ENCODE measurements at regions not wholly inside any gene's neighbourhood (a gene's known extent, or its start where the extent isn't known, plus 50 kb on each side); places are given as distances from the start of the nearest gene placed in this dataset.

GRCh38 chr5:90109285-90109684 lies 300.3 kb downstream of the CETN3 start:
- TF ChIP-seq, protein P1, sequence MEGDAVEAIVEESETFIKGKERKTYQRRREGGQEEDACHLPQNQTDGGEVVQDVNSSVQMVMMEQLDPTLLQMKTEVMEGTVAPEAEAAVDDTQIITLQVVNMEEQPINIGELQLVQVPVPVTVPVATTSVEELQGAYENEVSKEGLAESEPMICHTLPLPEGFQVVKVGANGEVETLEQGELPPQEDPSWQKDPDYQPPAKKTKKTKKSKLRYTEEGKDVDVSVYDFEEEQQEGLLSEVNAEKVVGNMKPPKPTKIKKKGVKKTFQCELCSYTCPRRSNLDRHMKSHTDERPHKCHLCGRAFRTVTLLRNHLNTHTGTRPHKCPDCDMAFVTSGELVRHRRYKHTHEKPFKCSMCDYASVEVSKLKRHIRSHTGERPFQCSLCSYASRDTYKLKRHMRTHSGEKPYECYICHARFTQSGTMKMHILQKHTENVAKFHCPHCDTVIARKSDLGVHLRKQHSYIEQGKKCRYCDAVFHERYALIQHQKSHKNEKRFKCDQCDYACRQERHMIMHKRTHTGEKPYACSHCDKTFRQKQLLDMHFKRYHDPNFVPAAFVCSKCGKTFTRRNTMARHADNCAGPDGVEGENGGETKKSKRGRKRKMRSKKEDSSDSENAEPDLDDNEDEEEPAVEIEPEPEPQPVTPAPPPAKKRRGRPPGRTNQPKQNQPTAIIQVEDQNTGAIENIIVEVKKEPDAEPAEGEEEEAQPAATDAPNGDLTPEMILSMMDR (IDR thresholded peaks at IDR 0.05; ENCODE audit: extremely low read depth in 1 of 2, insufficient read depth in 1 of 2, low read depth in 1 of 2, low read length in 2 of 2), result no peak
- TF ChIP-seq EZH2 (IDR thresholded peaks at IDR 0.05; ENCODE audit: borderline replicate concordance, low read depth, low read length, severe bottlenecking) (no peak), MYC (IDR thresholded peaks at IDR 0.05; ENCODE audit: low read depth, low read length) (no peak), FOS (IDR thresholded peaks at IDR 0.05; ENCODE audit: borderline replicate concordance, insufficient read depth, low read length) (no peak), MAX (IDR thresholded peaks at IDR 0.05; ENCODE audit: insufficient read depth, insufficient read length) (no peak)
- H3K79me2 ChIP-seq (ENCODE audit: control insufficient read depth, insufficient read depth, low read length), result no peaks in the 10 kb centered on the region
- H3K27me3 ChIP-seq (ENCODE audit: control insufficient read depth in 2 of 2, insufficient read depth in 2 of 2, low read length in 2 of 2), result no peaks in the 10 kb centered on the region
- no peak overlapping the region for H3K9ac ChIP-seq (replicated peaks; ENCODE audit: extremely low read depth, insufficient read depth, low read length)
- DNase-seq (ENCODE audit: low read depth, low spot score) (no peak), FAIRE-seq (no peak)
- no peaks in the 10 kb centered on the region for H3K9me3 ChIP-seq (replicated peaks; ENCODE audit: control insufficient read depth, insufficient read depth, low read length)
- ChIA-PET CTCF (no interaction called here), POLR2A (no interaction called here)
- no peak overlapping the region for H3K4me2 ChIP-seq (ENCODE audit: insufficient read depth, low read length)
- no peak overlapping the region for H3K4me3 ChIP-seq (replicated peaks in 1 of 3; ENCODE audit: insufficient read depth in 1 of 3, low read depth in 1 of 3, low read length in 3 of 3)
- dilution Hi-C loops (cut with MboI; ENCODE audit: extremely low pct_ligation_motif_present, low sequenced_read_pairs), result no loop called here
- H3K36me3 ChIP-seq (ENCODE audit: control insufficient read depth in 2 of 2, extremely low read depth in 1 of 2, insufficient read depth in 2 of 2, low read length in 2 of 2), result no peaks in the 10 kb centered on the region
- peaks cover 4% of the 10 kb centered on the region for H3K4me1 ChIP-seq (ENCODE audit: control insufficient read depth, extremely low read depth, insufficient read depth, low read length)
- H3K9me1 ChIP-seq (replicated peaks; ENCODE audit: control insufficient read depth, extremely low read depth, insufficient read depth, low read length), result no peaks in the 10 kb centered on the region
- intact Hi-C loops (cut with micrococcal nuclease), result no loop called here
- no peak overlapping the region for H2AFZ ChIP-seq (ENCODE audit: low read depth, low read length)
- no peaks in the 10 kb centered on the region for H4K20me1 ChIP-seq (replicated peaks; ENCODE audit: control insufficient read depth, extremely low read depth, insufficient read depth, low read length)
- no TSS peak for BruUV-seq (replicated peaks)
- no peak overlapping the region for H3K27ac ChIP-seq (ENCODE audit: insufficient read depth, low read depth, low read length)

GRCh38 chr5:90099099-90099498 lies 310.5 kb downstream of the CETN3 start:
- no TSS peak for BruUV-seq (replicated peaks)
- Histone ChIP-seq H3K4me2 (ENCODE audit: insufficient read depth, low read length) (no peak overlapping the region), H3K9me3 (replicated peaks; ENCODE audit: control insufficient read depth, insufficient read depth, low read length) (no peaks in the 10 kb centered on the region), H3K79me2 (ENCODE audit: control insufficient read depth, insufficient read depth, low read length) (no peaks in the 10 kb centered on the region), H3K9ac (replicated peaks; ENCODE audit: extremely low read depth, insufficient read depth, low read length) (no peak overlapping the region), H3K27ac (ENCODE audit: insufficient read depth, low read depth, low read length) (no peak overlapping the region), H3K4me1 (ENCODE audit: control insufficient read depth, extremely low read depth, insufficient read depth, low read length) (peaks cover 2% of the 10 kb centered on the region), H3K9me1 (replicated peaks; ENCODE audit: control insufficient read depth, extremely low read depth, insufficient read depth, low read length) (no peaks in the 10 kb centered on the region), H4K20me1 (replicated peaks; ENCODE audit: control insufficient read depth, extremely low read depth, insufficient read depth, low read length) (no peaks in the 10 kb centered on the region), H3K27me3 (ENCODE audit: control insufficient read depth in 2 of 2, insufficient read depth in 2 of 2, low read length in 2 of 2) (no peaks in the 10 kb centered on the region), H2AFZ (ENCODE audit: low read depth, low read length) (no peak overlapping the region), H3K4me3 (replicated peaks in 1 of 3; ENCODE audit: insufficient read depth in 1 of 3, low read depth in 1 of 3, low read length in 3 of 3) (no peak overlapping the region), H3K36me3 (ENCODE audit: control insufficient read depth in 2 of 2, extremely low read depth in 1 of 2, insufficient read depth in 2 of 2, low read length in 2 of 2) (no peaks in the 10 kb centered on the region)
- FAIRE-seq (no peak), DNase-seq (ENCODE audit: low read depth, low spot score) (no peak)
- ChIA-PET POLR2A (no interaction called here), CTCF (interaction anchor here (1.3 kb wide), 1 partner anchor 62 kb away, joined by 4 read pairs; no protein-coding TSS in a partner anchor)
- intact Hi-C loops (cut with micrococcal nuclease), result no loop called here
- dilution Hi-C loops (cut with MboI; ENCODE audit: extremely low pct_ligation_motif_present, low sequenced_read_pairs), result no loop called here
- TF ChIP-seq MAX (IDR thresholded peaks at IDR 0.05; ENCODE audit: insufficient read depth, insufficient read length) (no peak), POLR2AphosphoS5 (IDR thresholded peaks at IDR 0.05; ENCODE audit: insufficient read depth, low read depth, low read length) (no peak), EZH2 (IDR thresholded peaks at IDR 0.05; ENCODE audit: borderline replicate concordance, low read depth, low read length, severe bottlenecking) (no peak), FOS (IDR thresholded peaks at IDR 0.05; ENCODE audit: borderline replicate concordance, insufficient read depth, low read length) (no peak), POLR2A (IDR thresholded peaks at IDR 0.05; ENCODE audit: low read depth, low read length) (no peak), JUN (IDR thresholded peaks at IDR 0.05; ENCODE audit: borderline replicate concordance, insufficient read depth, insufficient read length, low read depth) (no peak), MYC (IDR thresholded peaks at IDR 0.05; ENCODE audit: low read depth, low read length) (no peak), GATA2 (IDR thresholded peaks at IDR 0.05; ENCODE audit: insufficient read depth, insufficient read length, low read depth, low read length) (no peak)
- TF ChIP-seq, protein P1 (IDR thresholded peaks at IDR 0.05; ENCODE audit: extremely low read depth in 1 of 2, insufficient read depth in 1 of 2, low read depth in 1 of 2, low read length in 2 of 2), result no peak

Measured in endothelial cell of umbilical vein (primary cell).